SKM-1 (cell line): ENCODE measurements at regions not wholly inside any gene's neighbourhood (a gene's known extent, or its start where the extent isn't known, plus 50 kb on each side); places are given as distances from the start of the nearest gene placed in this dataset.

Experiments used
- DNase-seq: peaks from one replicate; lab custom pipeline; 2025; ENCODE audit not compliant: unreplicated experiment; lab: John Stamatoyannopoulos, UW

- peak; percentile 28 for DNase-seq
Observed at GRCh38 chr19:29263305-29264135, 50.6 kb upstream of the UQCRFS1 start.

- DNase-seq = no peak
Observed at GRCh38 chr19:29264897-29265296, 51.9 kb upstream of the UQCRFS1 start.

- DNase-seq = no peak
Observed at GRCh38 chr19:29265436-29265835, 52.5 kb upstream of the UQCRFS1 start.

GRCh38 chr19:29266001-29266400, 53.0 kb upstream of the UQCRFS1 start:
- no peak for DNase-seq

GRCh38 chr19:29266603-29267002, 53.7 kb upstream of the UQCRFS1 start:
- DNase-seq = no peak

GRCh38 chr19:29267701-29268100, 54.8 kb upstream of the UQCRFS1 start:
- DNase-seq = no peak

GRCh38 chr19:29268103-29268502, 55.2 kb upstream of the UQCRFS1 start:
- DNase-seq = no peak

- DNase-seq = no peak
Observed at GRCh38 chr19:29268721-29269393, 55.9 kb upstream of the UQCRFS1 start.

GRCh38 chr19:29269641-29270040, 56.7 kb upstream of the UQCRFS1 start:
- DNase-seq = no peak

GRCh38 chr19:29271341-29271740, 58.4 kb upstream of the UQCRFS1 start:
- no peak for DNase-seq

- DNase-seq = no peak
Observed at GRCh38 chr19:29271911-29272310, 59.0 kb upstream of the UQCRFS1 start.

- DNase-seq = no peak
Observed at GRCh38 chr19:29273000-29273640, 60.2 kb upstream of the UQCRFS1 start.

- DNase-seq = no peak
Observed at GRCh38 chr19:29275266-29275665, 62.3 kb upstream of the UQCRFS1 start.

GRCh38 chr19:29277102-29277501, 64.2 kb upstream of the UQCRFS1 start:
- DNase-seq = no peak

- DNase-seq = no peak
Observed at GRCh38 chr19:29278716-29279115, 65.8 kb upstream of the UQCRFS1 start.

GRCh38 chr19:29283366-29283765, 70.4 kb upstream of the UQCRFS1 start:
- no peak for DNase-seq

GRCh38 chr19:29285187-29285687, 72.3 kb upstream of the UQCRFS1 start:
- no peak for DNase-seq

- no peak for DNase-seq
Observed at GRCh38 chr19:29285878-29286277, 72.9 kb upstream of the UQCRFS1 start.

GRCh38 chr19:29287061-29287460, 74.1 kb upstream of the UQCRFS1 start:
- no peak for DNase-seq

- DNase-seq = no peak
Observed at GRCh38 chr19:29288256-29288655, 75.3 kb upstream of the UQCRFS1 start.

GRCh38 chr19:29289020-29289419, 76.1 kb upstream of the UQCRFS1 start:
- no peak for DNase-seq

GRCh38 chr19:29290853-29291252, 77.9 kb upstream of the UQCRFS1 start:
- DNase-seq = no peak
